ENCODE measurements at regions not wholly inside any gene's neighbourhood (a gene's known extent, or its start where the extent isn't known, plus 50 kb on each side); places are given as distances from the start of the nearest gene placed in this dataset.

DNA sequence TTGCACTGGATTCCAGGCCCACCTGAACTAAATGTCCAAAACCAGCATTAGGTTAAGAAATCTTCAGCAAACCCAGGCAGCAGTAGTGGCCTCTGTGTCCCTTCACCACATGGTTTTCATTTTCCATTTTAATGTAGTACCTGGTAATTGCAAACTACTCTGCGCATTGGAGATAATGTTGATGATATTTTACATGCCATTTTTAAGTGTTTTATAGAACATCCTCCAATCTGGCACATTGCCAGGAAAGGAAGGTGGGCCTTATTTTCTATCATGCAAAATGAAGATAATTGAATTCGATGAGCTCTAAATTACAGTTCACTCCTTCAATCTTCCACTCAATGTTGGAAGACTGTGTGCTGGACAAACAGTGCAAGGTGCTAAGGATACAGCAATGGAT, 89.5 kb downstream of the ZC3H11B start:
- no peak for DNase-seq
- H3K4me1 Mint-ChIP-seq = peaks cover 3% of the 10 kb centered on the region
- no peaks in the 10 kb centered on the region for H3K36me3 ChIP-seq (ENCODE audit: control insufficient read depth, insufficient read depth, low read length)
- TF ChIP-seq, protein P1, sequence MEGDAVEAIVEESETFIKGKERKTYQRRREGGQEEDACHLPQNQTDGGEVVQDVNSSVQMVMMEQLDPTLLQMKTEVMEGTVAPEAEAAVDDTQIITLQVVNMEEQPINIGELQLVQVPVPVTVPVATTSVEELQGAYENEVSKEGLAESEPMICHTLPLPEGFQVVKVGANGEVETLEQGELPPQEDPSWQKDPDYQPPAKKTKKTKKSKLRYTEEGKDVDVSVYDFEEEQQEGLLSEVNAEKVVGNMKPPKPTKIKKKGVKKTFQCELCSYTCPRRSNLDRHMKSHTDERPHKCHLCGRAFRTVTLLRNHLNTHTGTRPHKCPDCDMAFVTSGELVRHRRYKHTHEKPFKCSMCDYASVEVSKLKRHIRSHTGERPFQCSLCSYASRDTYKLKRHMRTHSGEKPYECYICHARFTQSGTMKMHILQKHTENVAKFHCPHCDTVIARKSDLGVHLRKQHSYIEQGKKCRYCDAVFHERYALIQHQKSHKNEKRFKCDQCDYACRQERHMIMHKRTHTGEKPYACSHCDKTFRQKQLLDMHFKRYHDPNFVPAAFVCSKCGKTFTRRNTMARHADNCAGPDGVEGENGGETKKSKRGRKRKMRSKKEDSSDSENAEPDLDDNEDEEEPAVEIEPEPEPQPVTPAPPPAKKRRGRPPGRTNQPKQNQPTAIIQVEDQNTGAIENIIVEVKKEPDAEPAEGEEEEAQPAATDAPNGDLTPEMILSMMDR (conservative IDR thresholded peaks at IDR 0.05) = no peak
- no peaks in the 10 kb centered on the region for H3K27me3 ChIP-seq (ENCODE audit: control insufficient read depth, insufficient read depth, low read length, poor library complexity, severe bottlenecking)
- H3K27ac ChIP-seq (ENCODE audit: low read depth, low read length) = no peak overlapping the region
- H3K27me3 Mint-ChIP-seq (ENCODE audit: insufficient read depth) = no peaks in the 10 kb centered on the region
- no peak overlapping the region for H3K9ac ChIP-seq (ENCODE audit: extremely low read depth, low read length, poor library complexity, severe bottlenecking)
- no peak overlapping the region for H3K4me3 ChIP-seq (ENCODE audit: low read length)
- WGBS, 2 experiments (ENCODE audit: insufficient coverage in 1 of 2, insufficient read length in 1 of 2) = 96 to 100% methylated on average over 1 to 2 of the region's 2 CpGs
- no peaks in the 10 kb centered on the region for H3K9me3 ChIP-seq (ENCODE audit: control insufficient read depth, low read length)
- no peaks in the 10 kb centered on the region for H3K4me1 ChIP-seq (ENCODE audit: control insufficient read depth, insufficient read depth, low read length)
- H3K36me3 Mint-ChIP-seq (ENCODE audit: low read depth) = no peaks in the 10 kb centered on the region
- H3K4me3 Mint-ChIP-seq = no peak overlapping the region
- peaks cover 3% of the 10 kb centered on the region for H3K9me3 Mint-ChIP-seq
- H3K27ac Mint-ChIP-seq = no peak overlapping the region

DNA sequence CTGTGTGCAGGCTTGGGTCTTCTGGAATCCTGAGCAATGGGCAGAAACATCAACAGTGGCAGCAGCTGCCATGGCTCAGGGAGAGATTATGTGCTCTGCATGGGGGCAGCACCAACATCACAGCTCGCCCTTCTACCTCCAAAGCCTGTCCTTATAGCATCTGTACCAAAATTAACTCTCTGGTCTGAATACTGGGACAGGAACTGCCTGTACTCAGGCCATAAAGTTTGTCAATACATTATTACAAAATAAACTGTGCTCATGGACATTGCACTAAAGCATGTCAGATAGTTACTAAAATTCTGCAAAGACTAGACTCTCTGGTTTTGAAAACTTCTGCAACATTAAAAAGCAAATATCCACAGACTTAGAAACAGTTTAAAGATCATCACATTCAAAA, 91.6 kb downstream of the ZC3H11B start:
- DNase-seq = no peak
- Mint-ChIP-seq H3K4me1 (peaks cover 2% of the 10 kb centered on the region), H3K36me3 (ENCODE audit: low read depth) (no peaks in the 10 kb centered on the region), H3K27ac (no peak overlapping the region), H3K4me3 (no peak overlapping the region), H3K9me3 (no peaks in the 10 kb centered on the region), H3K27me3 (ENCODE audit: insufficient read depth) (no peaks in the 10 kb centered on the region)
- Histone ChIP-seq H3K4me3 (ENCODE audit: low read length) (no peak overlapping the region), H3K27ac (ENCODE audit: low read depth, low read length) (no peak overlapping the region), H3K9ac (ENCODE audit: extremely low read depth, low read length, poor library complexity, severe bottlenecking) (no peak overlapping the region), H3K4me1 (ENCODE audit: control insufficient read depth, insufficient read depth, low read length) (no peaks in the 10 kb centered on the region), H3K27me3 (ENCODE audit: control insufficient read depth, insufficient read depth, low read length, poor library complexity, severe bottlenecking) (no peaks in the 10 kb centered on the region), H3K36me3 (ENCODE audit: control insufficient read depth, insufficient read depth, low read length) (no peaks in the 10 kb centered on the region), H3K9me3 (ENCODE audit: control insufficient read depth, low read length) (no peaks in the 10 kb centered on the region)
- TF ChIP-seq, protein P1 (conservative IDR thresholded peaks at IDR 0.05) = no peak
- 70 to 100% methylated on average over 1 of the region's 1 CpG for WGBS, 2 experiments (ENCODE audit: insufficient coverage in 1 of 2, insufficient read length in 1 of 2)

DNA sequence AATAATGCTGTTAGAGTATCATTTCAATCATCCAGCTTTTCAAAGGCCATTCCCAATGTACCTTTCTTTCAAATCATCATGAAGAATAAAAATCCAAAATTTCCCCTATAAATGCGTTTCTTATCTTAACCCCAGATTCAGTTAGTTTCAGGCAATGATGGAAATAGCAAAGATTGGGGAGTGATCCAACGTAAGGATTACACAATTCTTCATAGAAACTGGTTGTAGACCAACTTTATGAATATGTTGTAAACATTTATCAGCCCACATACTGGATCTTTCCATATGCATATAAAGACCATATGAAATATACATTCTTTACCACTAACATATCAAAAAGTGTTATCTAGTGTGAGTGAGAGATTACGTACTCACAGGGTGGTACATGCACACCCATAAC, 92.7 kb downstream of the ZC3H11B start:
- H3K4me1 Mint-ChIP-seq = peaks cover 2% of the 10 kb centered on the region
- no peaks in the 10 kb centered on the region for H3K27me3 ChIP-seq (ENCODE audit: control insufficient read depth, insufficient read depth, low read length, poor library complexity, severe bottlenecking)
- H3K4me3 ChIP-seq (ENCODE audit: low read length) = no peak overlapping the region
- TF ChIP-seq, protein P1 (conservative IDR thresholded peaks at IDR 0.05) = no peak
- DNase-seq = no peak
- no peak overlapping the region for H3K27ac Mint-ChIP-seq
- H3K36me3 ChIP-seq (ENCODE audit: control insufficient read depth, insufficient read depth, low read length) = no peaks in the 10 kb centered on the region
- H3K36me3 Mint-ChIP-seq (ENCODE audit: low read depth) = no peaks in the 10 kb centered on the region
- no peaks in the 10 kb centered on the region for H3K9me3 ChIP-seq (ENCODE audit: control insufficient read depth, low read length)
- H3K27ac ChIP-seq (ENCODE audit: low read depth, low read length) = no peak overlapping the region
- 92% methylated on average over 2 of the region's 3 CpGs; no CpG with 5 or more reads in 1 of the 2 experiments for WGBS, 2 experiments (ENCODE audit: insufficient coverage in 1 of 2, insufficient read length in 1 of 2)
- no peaks in the 10 kb centered on the region for H3K9me3 Mint-ChIP-seq
- no peaks in the 10 kb centered on the region for H3K27me3 Mint-ChIP-seq (ENCODE audit: insufficient read depth)
- no peak overlapping the region for H3K9ac ChIP-seq (ENCODE audit: extremely low read depth, low read length, poor library complexity, severe bottlenecking)
- H3K4me1 ChIP-seq (ENCODE audit: control insufficient read depth, insufficient read depth, low read length) = no peaks in the 10 kb centered on the region
- no peak overlapping the region for H3K4me3 Mint-ChIP-seq
